Spleen (tissue), 7 donors: ENCODE measurements at regions not wholly inside any gene's neighbourhood (a gene's known extent, or its start where the extent isn't known, plus 50 kb on each side); places are given as distances from the start of the nearest gene placed in this dataset.

Experiments used
- CTCF ChIP-seq, 11 experiments: fragments of 200-600 bp in 7 of 11; fragments of 450-650 bp in 4 of 11; sonication (generic) in 4 of 11; IDR thresholded peaks in 8 of 11; conservative IDR thresholded peaks in 3 of 11; 1 replicate in 7 of 11; 2 replicates in 4 of 11; pipeline versions ENCODE4 v1.4.0 to v1.8.0; 2016 to 2021; ENCODE audit warnings: antibody characterized with exemption in 11 of 11, inconsistent platforms in 4 of 11, mild to moderate bottlenecking in 1 of 11
- POLR2AphosphoS5 ChIP-seq, 3 donors: sonication (generic); formaldehyde crosslinking; IDR thresholded peaks; one replicate each; pipeline ENCODE4 v1.5.1; 2017; ENCODE audit warnings: antibody characterized with exemption in 3 of 3
- donor health status: DM: no; HTN: no; CAD: no; lungs with moderate emphysema.
- donor health status: DM: no; HTN: no; CAD: no.
- donor health status: DM: no; HTN: no; CAD: no.

- TF ChIP-seq CTCF (IDR thresholded peaks at IDR 0.05 in 8 of 11, conservative IDR thresholded peaks at IDR 0.05 in 3 of 11): no peak
- TF ChIP-seq POLR2AphosphoS5 (IDR thresholded peaks at IDR 0.05): no peak
Observed at GRCh38 chr4:22903913-22904312, 211.2 kb downstream of the GBA3 start.
